ENCODE measurements at regions not wholly inside any gene's neighbourhood (a gene's known extent, or its start where the extent isn't known, plus 50 kb on each side); places are given as distances from the start of the nearest gene placed in this dataset.
A peak's percentile ranks its signal among the peaks of the same experiment; 100 is the strongest.

DNA sequence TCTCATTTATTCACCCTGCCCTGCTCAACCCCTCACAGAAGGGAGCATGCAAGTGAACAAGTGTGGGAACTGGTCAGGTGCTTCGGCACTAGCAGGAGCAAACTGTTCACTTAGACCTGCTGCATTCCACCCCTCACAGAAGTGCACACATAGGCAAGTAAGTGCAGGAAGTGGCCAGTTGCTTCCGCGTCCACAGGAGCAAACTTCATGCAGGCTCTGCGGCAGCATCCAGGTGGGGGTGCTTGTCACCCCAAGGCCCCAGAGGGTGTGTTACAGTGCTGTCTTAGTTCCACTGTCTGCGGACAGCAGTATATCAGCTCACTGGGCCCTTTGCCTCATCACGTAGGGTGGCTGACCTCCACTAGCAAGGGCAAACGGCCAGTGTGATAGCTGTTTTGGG lies 167.3 kb upstream of the AVPR1A start:
- DNase-seq = no peak

DNA sequence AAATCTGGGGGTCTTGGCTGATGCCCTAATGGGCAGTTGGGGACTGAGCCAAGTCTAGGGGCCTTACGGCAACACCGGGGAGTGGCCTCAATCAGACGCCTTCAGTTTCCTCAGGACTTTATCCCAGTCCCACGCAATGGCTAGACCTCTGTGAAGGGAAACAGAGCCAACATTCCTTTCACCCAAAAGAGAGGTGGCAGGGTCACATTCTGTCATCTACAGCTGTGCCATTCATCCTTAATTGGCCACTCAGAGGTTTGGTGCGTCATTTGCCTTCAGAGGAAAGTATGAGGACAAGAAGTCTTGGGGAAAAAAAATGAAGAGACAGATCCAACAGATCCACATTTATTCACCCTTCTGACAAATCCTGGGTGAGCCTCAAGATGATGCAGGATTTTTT lies 166.9 kb upstream of the AVPR1A start:
- DNase-seq = no peak

DNA sequence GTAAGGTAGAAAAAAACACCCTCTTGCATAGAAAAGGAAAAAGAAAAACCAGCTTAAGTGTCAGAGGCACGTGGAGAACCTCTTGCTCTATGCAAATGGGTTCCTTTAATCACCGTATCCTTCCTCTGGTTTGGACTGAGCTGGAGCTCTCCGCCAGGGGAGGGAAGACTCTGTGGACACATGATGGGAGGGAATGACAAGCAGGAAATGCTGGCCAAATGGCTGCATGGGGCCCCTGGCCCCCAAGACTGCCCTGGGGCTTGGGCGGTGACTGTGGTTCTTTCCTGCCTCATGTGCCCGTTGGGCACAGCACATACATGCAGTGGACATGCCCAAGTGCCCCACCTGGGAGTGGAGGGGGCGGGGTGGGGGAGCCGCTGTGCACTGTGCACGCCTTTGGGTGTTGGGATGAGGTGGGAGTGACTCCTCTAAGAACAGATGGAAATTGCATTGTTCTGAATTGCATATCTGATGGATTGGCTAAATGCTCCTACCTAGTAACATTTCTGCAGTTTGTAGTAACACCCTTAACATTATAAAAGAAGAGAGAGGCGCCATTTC lies 166.4 kb upstream of the AVPR1A start:
- no peak for DNase-seq

DNA sequence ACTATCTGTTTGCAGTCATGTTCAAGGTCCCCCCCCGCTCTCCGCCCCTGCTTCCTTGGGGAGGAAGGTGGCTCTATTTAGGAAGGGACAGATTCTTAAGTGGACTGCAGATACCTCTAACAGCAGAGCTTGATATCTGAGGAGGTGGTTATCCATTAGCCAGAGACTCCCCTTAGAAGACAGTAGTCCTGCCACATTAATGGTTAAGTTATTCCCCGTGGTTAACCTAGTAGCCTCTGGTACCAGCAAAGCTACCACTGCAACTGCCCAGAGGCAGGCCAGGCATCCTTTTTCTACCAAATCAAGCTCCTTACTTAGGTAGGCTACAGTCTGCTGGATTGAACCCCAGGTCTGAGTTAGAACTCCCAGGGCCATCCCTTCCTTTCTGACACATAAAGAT lies 162.1 kb upstream of the AVPR1A start:
- no peak for DNase-seq

DNA sequence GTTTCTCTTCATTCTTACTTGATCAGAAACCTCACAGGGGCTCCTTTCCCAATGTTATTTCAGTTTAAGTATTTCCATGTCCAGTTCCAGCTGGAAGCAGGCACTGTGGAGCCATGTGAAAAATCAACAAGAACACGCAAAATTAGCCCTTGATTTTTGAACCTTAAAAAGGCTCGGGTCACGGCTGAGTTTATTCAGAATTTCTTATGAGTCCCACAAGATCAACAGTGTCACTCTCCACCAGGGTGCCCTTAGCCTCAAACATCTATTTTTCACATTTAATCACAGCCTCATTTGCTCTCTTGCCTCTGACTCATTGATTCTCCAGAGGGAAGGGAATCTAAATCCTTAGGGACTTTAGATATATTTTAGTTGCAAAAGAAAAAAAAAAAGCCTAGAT lies 157.7 kb upstream of the AVPR1A start:
- no peak for DNase-seq

DNA sequence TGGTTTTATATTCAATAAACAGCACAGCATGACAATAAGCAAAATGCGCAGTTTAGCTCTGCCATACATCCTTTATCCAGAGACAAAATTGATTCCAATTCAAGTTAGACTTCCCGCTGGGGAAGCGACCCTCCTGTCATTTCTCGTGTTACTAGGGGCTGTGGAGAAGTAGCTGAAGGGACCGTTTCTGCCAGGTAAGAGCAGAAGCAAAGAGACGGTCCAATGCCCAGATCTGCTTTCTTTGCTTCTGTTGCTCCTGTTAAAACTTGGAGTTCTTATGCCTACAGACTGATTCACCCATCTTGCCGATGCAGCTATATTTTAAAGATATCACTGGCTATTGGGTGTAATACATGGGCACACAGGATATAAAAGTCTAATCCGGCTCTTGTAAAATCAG lies 156.8 kb upstream of the AVPR1A start:
- no peak for DNase-seq

DNA sequence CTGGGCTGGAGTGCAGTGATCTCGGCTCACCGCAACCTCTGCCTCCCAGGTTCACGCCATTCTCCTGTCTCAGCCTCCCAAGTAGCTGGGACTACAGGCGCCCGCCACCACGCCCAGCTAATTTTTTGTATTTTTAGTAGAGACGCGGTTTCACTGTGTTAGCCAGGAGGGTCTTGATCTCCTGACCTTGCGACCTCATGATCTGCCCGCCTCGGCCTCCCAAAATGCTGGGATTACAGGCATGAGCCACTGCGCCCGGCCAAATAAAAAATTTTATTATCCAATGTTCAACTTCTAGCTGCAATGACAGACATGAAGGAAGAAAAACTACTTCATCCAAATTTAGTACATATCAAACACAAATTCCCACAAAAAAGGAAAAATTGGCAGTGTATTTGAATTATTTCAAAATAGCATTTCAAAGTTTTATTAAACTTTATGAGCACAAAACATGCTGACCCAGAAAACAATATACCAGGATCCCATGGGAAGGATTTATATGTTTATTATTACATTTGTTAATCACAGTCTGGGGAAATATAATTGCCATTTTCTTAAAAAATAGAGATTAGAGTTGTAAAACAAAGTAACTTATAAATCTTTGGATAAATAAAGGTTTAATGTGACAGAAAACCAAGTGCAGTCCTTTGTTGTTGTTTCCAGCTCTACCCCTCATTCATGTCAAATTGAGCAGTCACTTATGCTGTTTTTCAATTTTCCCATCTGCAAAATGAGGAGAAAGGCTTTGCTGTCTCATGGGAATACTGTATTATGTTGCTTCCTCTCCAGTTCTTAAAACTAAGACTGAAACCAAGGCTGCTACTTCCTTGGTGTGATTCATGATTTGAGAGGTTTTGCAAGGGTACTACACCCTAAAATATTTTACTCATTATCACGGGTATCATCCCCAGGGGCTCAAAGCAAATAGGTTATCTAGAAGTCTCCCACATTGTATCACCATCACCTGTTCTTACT lies 155.2 kb upstream of the AVPR1A start:
- no peak for DNase-seq

DNA sequence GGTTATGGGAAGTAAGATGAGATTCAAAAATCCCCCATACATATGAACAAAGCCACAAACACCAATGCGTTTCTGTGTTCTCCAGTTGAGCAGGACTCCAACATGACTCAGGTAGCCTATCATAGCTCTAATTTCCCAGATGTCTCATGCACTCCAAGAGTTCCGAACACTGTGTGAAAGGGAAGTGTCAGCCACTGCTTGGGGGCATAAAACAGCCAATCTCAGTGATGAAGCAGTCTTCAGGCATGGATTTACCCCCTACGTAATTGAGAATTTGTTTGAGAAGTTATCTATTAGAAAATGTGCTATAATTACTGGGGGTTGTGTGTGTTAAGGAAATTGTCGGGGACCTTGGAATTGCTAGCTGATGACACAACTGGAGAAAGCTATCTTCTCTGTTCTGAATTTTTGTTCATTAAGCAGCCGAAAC lies 153.9 kb upstream of the AVPR1A start:
- no peak for DNase-seq

DNA sequence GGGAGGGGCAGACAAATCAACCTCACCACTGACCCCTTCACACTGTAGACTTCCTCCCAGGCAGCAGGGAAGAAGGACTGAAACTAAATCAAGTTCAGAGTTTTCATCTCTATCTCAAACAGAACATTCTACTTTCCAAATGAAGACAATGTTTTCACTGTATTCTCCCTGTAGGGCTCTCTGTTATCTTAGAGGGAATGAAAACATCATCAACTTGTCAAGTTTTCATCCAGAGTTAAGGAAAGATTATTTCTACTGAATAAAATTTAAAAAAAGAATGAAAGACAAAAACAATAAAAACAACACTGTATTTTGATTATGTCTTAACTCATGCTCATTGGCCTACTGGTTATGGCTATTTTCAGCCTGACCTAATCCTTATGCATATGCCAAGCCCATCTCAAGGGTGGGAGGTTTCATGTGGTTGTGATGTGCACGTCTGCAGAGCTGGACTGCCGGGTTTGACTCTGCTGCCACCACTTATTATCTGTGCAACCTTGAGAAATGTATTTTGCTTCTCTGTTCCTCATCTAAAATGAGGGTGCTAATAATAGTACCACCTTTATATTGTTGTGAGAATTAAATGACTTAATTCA lies 152.0 kb upstream of the AVPR1A start:
- no peak for DNase-seq

DNA sequence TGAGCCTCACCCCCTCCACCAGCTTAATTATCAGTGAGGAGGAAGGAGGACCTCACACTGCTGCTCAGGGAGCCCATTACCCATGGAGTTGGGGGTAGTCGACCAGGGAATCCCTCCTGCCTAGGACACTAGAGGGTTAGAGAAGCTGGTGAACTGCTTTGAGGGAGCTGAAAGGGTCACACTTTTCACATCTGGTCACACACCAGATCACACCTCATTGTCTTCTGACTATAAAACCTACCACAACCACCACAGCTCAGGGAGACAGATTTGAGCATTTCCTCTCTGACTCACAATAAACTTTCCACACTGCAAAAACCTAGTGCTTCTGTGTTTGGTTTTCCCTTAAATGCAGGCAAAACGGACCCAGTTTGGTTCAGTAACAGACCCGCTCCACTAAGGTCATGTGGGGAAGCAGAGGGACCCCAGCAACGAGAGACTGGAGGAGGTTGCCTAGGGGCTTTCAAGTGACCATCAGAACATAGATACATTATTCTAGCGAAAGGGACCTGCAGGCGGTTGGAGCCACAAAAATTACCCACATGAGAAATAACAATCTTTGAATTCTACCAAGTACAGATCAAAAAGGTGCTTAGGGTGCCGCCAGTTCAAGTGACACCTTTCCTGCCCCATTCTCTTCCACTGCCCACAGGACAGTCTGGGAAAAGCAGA lies 151.4 kb upstream of the AVPR1A start:
- DNase-seq = no peak

DNA sequence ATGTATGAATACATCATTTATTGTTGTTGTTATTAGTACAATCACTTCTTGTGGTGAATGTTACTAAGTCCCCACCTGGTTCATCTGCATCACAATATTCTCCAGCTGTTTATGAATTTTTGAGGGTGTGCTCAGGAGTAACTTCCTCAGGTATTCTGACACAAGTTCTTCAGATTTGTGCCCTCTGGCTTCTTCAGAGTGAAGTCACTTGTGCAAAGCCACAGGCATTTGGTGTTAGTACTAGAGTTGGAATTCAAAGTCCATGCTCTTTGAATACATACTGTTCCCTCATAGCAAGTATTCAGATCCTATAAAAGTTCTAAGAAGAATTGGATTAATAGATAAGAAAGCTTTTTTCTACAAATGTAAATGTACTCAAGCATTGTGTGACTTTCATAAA lies 150.3 kb upstream of the AVPR1A start:
- DNase-seq = no peak

DNA sequence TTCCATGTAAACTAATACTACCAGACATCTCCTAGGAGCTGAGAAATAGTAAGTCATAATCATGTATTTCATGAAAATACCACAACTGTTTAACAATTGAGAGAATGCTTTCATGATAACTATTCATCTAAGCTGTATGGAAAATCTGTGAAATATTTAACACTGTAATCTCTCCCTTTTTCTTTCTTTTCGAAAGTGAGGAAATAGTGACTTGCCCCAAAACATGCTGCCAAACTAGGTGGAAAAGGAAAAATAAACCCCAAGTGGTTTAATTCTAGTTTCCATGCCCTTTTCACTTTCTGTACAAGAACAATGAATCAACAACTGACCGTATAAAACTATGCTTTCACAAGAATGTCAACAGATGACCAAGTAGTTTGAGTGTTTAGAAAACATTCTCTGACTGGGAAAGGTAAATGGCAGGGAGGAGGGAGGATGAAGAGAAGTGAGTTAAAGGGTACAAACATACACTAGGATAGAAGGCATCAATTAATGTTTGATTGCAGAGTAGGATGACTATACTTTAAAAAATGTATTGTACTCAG lies 147.5 kb upstream of the AVPR1A start:
- no peak for DNase-seq

DNA sequence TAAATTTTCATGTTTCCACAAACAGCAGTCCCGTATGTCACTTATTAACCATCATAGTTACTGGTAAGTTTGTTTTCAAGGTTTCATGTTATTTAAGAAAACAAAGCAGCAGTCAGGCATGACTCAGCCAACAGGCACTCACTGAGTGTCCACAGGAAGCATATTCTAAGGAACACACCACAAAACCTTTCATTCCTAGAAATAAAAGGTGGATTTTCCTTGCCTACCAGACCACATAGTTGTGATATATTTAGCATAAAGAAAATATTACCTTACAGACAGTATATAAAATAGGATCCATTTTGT lies 143.3 kb upstream of the AVPR1A start:
- peak; percentile 35 for DNase-seq

DNA sequence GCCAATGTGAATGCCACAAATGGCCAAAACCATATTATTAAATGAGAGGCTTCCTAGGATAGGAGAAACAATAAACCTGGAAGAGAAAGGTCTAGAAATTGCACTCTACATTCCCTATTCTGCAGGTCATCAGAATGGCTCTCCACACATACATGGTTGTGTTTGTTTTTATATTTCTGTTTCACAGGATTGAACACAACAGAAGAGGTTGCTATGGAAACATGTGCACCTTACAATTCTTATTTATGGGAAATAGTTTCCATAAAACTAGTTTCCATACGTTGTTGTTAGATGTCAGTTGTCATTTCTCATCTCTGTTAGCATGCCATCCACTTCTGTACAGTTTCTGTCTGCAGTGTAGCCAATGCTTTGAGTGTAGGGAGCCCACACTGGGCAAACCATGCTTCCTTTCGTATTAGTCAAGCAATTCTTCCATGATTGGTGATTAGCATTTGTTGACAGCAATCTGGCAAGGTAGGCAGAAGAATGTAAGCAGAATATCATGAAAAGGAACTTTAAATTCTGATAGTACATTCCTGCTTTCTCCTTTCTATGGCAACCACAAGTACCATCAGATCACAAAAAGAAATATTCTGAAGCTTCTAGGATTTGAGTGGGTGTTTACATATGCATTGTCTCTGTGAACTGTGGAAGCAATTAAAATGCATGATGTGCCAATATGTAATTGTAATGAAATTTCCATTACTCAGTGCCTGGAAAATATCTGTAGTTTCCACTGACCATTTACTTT lies 141.6 kb upstream of the AVPR1A start:
- DNase-seq = peak; percentile 40

DNA sequence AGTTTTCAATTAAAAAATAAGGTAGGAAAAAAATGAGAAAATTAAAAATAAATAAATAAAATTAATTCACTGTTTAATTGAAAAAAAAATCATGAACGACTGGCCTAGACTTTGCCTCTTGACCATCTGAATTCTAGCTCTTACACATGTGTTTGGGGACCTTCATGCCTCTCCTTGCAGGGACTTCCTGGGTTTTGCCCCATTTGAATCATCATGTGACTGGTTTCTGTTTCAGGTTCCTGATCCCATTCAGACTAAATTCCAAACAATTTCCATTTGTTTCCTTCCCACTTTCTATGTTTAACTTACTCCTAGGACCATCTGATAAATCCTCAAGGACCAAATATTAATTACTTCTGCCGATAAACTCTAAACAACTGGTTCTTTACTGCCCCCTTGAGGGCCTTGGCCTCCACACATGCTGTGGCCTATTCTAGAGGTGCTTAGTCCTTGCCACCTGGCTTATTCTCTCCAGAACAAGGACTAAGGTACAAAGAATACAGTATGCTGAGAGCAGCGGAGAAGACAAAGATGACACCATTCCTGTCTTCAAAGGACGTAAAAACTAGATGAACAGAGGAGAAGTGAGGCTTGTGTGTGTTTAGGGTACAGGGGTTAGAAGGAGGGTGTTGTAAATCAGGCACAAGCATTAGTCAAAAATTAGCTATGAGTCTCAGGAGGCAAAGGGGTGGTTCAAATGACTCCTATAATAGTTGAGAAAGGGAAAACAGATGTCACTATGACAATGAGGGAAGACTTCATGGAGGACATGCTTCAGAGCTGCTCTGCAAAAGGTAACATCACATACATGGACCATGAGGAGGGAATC lies 125.8 kb upstream of the AVPR1A start:
- no peak for DNase-seq

DNA sequence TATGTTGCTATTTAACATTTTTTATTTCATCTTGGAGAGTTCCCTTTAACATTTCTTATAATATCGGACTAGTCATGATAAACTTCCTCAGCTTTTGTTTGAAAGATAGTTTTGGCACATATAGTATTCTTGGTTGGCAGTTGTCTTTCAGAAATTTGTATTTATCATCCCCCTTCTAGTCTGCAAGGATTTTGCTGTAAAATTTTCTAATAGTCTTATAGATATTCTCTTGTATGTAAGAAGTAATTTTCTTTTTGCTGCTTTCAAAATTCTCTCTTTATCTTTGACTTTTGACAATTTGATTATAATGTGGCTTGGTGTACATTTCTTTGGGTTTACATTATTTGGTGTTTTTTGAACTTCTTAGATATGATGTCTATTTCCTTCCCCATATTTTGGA lies 116.0 kb upstream of the AVPR1A start:
- no peak for DNase-seq

DNA sequence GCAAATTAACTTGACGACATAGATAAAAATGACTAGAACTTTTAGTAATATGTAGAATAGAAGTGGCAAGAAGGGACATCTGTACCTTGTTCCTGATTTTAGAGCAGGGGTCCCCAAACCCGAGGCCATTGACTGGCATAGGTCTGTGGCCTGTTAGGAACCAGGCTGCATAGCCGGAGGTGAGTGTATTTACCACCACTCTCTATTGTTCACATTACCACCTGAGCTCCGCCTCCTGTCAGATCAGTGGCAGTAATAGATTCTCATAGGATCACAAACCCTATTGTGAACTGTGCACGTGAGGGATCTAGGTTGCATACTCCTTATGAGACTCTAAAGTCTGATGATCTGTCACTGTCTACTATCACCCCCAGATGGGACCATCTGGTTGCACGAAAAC lies 113.6 kb upstream of the AVPR1A start:
- no peak for DNase-seq

DNA sequence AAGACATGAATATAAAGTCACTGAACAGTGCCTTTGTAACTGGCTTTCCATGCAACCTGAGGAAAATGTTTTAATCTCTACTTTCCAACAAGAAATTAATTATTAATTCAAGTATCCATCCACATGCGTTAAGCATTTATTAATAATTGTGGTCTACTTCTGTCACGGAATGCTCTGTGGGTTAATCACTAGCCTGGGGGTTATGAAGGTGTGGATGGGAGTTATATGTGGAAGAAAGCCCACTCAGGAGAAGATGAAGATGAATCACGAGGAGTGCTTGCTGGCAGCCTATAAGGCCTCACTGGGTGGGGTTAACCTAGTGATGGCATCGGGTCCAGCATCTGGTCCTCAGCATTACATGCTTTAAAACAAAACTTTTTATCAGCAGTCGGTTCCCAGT lies 99.5 kb upstream of the AVPR1A start:
- no peak for DNase-seq

DNA sequence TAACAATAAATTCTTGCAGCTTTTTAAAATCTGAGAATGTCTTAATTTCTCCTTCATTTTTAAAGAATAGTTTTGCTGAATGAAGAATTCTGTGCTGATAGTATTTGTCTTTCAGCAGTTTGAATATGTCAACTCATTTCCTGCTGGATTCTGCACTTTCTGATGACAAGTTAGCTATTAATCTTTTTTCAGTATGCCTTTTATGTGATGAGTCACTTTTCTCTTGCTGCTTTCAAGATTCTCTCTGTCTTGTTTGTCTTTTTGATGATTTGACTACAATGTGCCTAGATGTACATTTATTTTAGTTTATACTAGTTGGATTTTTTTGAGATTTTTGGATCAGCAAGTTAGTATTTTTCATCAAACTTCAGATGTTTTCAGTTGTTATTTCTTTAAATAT lies 87.9 kb upstream of the AVPR1A start:
- DNase-seq = no peak

DNA sequence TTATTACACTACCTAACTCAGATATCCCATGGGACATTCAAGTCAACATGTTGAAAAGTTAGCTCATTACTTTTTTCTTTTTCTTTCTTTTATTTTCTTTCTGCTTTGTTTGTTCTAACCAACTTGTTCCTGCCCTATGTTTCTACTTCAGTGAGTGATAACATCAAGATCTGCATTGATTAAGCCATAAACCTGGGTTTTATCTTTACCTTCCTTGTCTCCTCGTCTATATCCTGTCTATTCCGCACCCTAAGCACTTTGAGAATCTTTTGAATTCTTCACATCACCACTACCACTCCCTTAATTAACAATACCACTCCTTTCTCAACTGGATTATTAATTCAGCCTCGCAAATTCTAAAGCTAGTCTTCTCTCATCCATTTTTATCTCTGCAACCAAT lies 81.9 kb upstream of the AVPR1A start:
- no peak for DNase-seq

DNA sequence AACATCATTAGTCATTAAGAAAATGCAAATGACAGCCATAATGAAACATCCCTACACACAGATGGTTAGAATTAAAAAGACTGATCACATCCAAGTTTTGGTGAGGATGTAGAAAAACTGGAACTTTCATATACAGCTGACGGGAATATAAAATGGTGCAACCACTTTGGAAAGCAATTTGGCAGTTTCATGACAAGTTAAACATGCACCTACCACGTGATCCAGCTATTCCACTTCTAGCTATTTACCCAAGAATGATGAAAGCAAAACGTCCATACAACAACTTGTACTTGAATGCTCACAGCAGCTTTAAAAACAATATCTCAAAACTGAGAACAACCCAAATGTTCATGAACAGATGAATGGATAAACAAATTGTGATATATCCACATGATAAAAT lies 77.9 kb upstream of the AVPR1A start:
- no peak for DNase-seq
